ENCODE measurements at regions not wholly inside any gene's neighbourhood (a gene's known extent, or its start where the extent isn't known, plus 50 kb on each side); places are given as distances from the start of the nearest gene placed in this dataset.

DNA sequence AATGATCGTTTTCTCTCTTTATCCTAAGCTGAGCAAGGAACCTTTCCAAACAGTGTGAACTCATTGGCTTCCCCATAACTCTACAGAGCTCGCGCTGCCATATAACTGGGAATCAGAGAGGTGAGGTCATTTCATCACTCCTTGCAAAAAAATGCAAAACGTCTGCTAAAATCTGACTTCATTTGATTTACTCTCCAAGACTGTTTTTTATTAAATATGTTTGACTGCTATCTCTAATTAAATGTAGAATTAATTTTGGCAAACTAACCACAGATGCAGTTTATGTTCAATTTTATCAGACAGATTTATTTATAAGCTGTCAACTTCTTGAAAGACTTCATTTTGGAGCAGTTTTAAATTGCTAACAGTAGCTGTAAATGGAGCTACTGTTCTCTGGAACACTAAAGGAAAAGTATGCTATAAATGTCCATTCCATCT, 131.6 kb upstream of the SOX5 start:
- no peak for DNase-seq (ENCODE audit: low spot score)

- DNase-seq (ENCODE audit: low spot score): no peak
Measured at GRCh38 chr12:24080465-24080864, 131.0 kb upstream of the SOX5 start.

DNA sequence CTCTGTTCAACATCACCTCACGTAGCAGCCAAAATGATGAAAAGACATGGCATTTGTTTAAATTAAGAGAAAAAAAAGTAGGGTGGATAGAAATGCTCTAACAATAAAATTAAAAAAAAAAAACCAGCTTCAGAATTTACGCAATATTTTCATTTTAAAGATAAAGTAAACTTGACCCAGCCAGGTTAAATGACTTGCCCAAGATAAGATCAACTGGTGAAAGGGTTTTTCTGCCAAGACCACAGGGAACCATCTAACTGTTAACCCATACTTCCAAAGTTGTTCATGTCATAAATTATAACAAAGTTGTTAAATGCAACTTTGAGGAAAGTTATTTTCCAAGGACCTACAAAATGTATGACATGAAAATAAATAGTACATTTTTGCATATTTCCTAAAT, 129.6 kb upstream of the SOX5 start:
- DNase-seq (ENCODE audit: low spot score): no peak

DNA sequence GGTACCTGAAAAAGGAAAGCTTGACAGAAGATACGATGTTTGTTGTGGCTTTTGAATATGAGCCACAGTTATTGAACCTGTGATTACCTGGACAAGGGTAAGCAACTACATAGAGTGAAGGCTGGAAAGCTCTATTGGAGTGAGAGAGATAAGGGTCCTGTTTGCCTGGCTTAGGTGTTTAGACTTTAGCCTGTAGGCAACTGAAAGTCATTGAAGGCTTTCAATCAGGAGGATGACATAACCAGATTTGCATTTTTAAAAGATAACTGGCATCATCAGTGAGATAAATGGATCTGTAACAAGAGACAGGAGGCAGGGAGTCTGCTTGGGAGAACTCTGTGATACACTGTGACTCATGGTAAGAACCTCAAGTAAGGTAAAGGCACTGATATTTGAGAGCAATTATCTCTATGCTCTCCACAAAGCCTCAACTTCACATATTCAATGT, 128.9 kb upstream of the SOX5 start:
- DNase-seq (ENCODE audit: low spot score): no peak

DNA sequence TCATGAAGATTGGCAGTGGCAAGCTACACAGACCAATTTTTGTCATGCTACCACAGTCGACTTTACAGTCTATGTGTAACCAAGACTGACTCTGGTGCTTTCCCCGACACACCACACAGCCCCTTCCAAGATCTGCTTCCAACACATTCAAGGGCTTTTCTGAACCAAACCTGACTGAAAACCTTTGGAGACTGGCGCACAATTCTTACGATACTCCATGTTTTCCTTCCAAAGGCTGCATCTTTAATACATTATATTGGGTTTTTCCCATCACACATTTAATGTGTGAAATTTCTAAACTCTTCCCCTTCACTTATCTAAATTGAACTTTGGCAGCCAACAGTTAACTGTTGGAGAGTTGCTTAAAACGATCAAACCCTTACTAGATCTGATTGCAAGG, 127.7 kb upstream of the SOX5 start:
- DNase-seq (ENCODE audit: low spot score): no peak

GRCh38 chr12:24075650-24076049, 126.2 kb upstream of the SOX5 start:
- no peak for DNase-seq (ENCODE audit: low spot score)

GRCh38 chr12:24073170-24073810, 123.8 kb upstream of the SOX5 start:
- DNase-seq (ENCODE audit: low spot score): no peak

GRCh38 chr12:24072302-24072701, 122.8 kb upstream of the SOX5 start:
- DNase-seq (ENCODE audit: low spot score): no peak

DNA sequence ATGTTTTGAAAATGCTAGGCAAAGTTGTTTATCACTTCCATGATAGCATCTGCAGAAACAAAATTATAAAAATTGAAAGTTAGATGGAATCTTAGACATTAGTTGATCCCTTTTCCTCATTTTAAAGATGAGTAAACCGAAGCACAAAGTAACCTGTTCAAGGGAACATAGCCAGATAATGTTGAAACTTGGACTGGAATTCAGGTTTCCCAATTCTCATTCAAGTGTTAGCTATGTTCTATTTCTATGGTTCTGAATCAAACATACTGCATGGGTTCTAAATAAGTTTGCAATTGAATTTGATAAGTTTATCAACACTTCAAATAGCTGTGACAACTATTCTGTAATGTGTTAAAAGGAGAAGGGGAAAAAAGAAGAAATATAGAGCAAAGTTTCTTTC, 122.4 kb upstream of the SOX5 start:
- DNase-seq (ENCODE audit: low spot score): no peak

GRCh38 chr12:24069532-24070395, 120.3 kb upstream of the SOX5 start:
- DNase-seq (ENCODE audit: low spot score): no peak

DNA sequence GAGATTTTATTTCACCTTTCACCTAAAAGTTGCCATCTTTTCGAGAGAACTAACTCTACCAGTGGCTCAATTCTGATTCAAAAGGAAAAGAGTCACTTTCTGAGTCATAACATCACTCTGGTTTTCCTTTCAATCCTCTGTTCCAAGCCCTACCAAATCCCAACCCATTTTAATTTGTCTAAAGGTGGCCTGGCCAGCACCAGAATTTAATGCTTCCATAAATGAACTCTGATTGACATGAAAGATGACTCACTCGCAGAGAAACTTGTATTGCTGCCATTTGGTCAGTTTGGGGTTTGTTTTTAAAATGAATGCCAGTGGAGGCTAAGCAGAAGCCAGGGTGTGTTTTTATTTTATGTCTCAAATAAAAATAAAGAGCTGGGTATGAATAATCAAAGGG, 117.4 kb upstream of the SOX5 start:
- DNase-seq (ENCODE audit: low spot score): no peak

DNA sequence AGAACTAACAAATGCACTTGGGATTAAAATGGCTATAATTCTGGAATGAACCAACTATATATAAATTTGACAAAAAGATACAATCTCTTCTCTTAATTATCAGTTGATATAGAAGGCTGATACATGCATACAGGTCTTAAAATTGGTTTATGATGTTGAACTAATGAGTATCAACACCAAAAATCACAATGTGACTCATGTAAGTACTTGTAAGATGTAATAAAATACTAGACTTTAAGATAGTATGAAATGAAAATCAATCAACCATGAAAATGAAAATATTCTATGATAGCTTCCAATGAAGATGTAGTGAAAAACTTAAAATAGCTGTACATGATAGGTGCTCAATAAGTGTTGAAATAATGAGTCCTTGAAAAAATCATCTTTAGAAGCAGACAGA, 116.6 kb upstream of the SOX5 start:
- no peak for DNase-seq (ENCODE audit: low spot score)

- DNase-seq (ENCODE audit: low spot score): no peak
Measured at GRCh38 chr12:24062642-24063245, 113.3 kb upstream of the SOX5 start.

DNA sequence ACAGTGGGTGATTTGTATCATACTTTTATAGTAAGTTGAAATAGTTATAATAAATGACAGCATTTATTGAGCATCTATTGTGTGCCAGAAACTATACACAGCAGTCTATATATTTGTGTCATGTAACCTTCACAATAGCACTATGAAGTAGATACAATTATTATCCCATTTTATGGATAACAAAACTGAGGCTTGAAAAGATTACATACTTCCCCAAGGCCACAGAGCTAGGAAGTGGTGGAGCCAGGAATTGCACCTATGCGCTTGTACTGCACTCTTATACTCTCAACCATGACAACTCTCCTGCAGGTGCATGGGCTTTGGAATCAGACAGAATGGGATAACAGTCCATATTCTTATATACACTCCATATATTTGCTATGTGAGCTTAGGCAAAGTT, 110.6 kb upstream of the SOX5 start:
- no peak for DNase-seq (ENCODE audit: low spot score)

- DNase-seq (ENCODE audit: low spot score): no peak
Measured at GRCh38 chr12:24057920-24058476, 108.5 kb upstream of the SOX5 start.

DNA sequence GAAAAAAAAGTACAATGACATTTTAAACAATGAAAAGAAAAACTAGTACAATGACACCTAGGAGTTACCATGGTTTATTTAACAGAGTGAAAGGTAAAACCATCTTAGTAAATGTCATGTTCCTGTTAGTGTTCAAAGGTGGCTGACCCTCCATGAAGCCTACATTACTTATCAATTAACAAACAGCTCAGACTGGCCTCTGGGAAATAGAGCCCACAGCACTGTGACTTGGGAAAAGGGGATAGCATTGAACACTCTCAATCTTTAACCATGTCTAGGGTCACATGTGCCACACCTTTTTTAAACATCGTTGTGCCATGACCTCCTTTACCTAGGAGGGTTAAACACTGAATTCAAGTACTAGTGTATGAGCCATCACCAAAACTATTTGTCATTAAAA, 106.3 kb upstream of the SOX5 start:
- DNase-seq (ENCODE audit: low spot score): no peak

- DNase-seq (ENCODE audit: low spot score): no peak
Measured at GRCh38 chr12:24054416-24054815, 104.9 kb upstream of the SOX5 start.

DNA sequence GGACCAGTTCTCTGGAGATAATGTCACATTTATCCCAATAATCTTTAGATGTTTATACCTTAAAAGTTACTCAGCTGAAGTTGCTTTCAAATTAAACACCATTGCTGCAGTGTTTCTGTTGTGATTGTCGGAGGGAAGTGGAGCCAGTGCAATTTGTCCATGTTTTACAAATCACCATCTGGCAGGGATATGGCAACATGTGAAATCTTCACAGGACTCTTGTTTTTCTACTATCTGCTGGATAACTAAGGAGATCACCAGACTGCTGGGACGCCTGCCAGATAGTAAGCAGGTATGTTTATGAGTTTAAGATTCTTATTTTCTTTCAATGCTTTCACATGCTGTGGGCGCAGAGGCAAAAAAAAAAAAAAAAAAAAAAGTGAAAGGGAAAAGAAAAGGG, 100.3 kb upstream of the SOX5 start:
- no peak for DNase-seq (ENCODE audit: low spot score)

DNA sequence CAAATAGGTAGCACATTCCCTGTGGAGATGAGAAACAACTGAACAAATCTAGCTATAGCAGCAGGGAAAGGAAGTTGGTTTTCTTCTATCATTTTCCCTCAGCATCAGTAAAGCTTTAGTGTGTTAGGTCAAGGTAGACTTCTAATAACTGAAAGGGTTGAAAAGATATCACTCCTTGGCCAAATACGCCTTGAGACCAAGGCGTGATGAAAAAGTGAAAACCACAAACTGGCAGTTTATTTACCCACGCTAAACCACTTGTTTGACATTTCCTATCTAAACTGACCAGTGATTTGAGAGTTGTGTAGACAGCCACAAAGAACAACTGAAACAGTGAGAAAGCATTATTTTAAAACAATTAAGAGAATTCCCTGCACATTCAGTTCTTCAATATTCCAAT, 99.6 kb upstream of the SOX5 start:
- no peak for DNase-seq (ENCODE audit: low spot score)

DNA sequence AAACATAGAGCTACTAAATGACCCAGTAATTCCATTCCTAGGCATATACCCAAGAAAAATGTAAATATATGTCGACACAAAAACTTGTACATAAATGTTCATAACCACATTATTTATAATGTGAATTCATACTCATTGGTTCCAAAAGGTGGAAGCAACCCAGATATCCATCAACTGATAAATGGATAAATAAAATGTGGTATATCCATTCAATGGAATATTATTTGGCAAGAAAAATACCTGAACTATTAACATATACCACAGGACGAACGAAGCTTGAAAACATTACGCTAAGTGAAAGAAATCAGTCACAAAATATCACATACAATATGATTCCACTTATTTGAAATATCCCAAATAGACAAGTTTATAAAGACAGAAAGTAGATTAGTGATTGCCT, 99.0 kb upstream of the SOX5 start:
- DNase-seq (ENCODE audit: low spot score): no peak

DNA sequence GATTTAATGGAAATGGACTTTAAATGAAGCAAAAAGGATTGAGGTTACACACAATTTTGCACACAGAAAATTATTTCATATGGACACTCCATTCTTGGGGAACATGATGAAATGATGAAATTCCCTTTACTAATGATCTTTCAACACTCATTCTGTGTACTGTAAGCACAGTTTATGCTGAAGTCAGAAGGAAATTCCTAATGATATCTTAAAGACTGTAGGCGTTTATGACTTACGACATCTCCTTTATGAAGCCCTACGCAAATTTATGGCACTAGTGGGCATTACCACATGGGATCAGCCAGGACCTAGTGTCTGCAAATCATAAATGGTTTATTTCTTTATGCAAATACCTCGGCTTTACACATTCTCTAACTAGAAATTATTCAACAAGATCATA, 97.9 kb upstream of the SOX5 start:
- DNase-seq (ENCODE audit: low spot score): no peak

DNA sequence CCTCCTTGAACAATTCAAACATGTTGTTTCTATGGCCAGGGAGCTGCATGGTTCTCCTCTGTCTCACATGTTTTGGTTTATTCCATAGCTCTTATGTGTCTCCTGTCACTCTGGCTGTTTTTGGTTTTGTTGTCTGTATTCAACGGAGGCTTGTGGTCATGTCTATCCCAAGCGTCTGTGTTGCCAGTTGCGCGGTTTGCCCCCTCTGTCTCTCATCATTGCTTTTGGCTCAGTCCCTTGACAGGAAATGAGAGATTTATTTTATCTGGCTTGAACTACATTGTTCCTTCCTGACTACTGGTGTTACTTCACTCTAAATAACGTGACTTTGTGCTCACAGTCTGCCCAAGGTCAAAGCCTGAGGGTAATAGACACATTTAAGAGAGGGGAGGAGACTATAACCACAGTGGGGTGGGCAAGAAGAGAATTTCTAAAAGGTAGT, 96.4 kb upstream of the SOX5 start:
- no peak for DNase-seq (ENCODE audit: low spot score)

Data from putamen (tissue), 1 donor.